Neuronal stem cell (in vitro differentiated cells): ENCODE measurements at regions not wholly inside any gene's neighbourhood (a gene's known extent, or its start where the extent isn't known, plus 50 kb on each side); places are given as distances from the start of the nearest gene placed in this dataset.
A peak's percentile ranks its signal among the peaks of the same experiment; 100 is the strongest.

Experiments
- DNase-seq: peaks from one replicate; pipeline ENCODE4 v3.0.0-alpha.2; 2013; ENCODE audit warnings: low spot score
- H2AFZ ChIP-seq: one replicate; pipeline ENCODE4 v1.6.1; 2013; ENCODE audit warnings: mild to moderate bottlenecking, low read length, inconsistent platforms
- H2AK5ac ChIP-seq: 2 replicates; pipeline ENCODE4 v1.6.1; 2013; ENCODE audit warnings: low read depth, mild to moderate bottlenecking, inconsistent platforms, low read length, moderate library complexity, mixed read lengths
- H2BK120ac ChIP-seq: 2 replicates; pipeline ENCODE4 v1.6.1; 2013; ENCODE audit warnings: low read depth, mild to moderate bottlenecking, inconsistent platforms, low read length, moderate library complexity, mixed read lengths
- H2BK12ac ChIP-seq: one replicate; pipeline ENCODE4 v1.6.1; 2013; ENCODE audit warnings: low read length, inconsistent platforms
- H2BK15ac ChIP-seq: 2 replicates; pipeline ENCODE4 v1.6.1; 2013; ENCODE audit warnings: mild to moderate bottlenecking, low read length, inconsistent platforms, mixed read lengths
- H2BK5ac ChIP-seq: one replicate; pipeline ENCODE4 v1.6.1; 2013; ENCODE audit warnings: inconsistent platforms, mild to moderate bottlenecking, low read length, moderate library complexity
- H3K14ac ChIP-seq: one replicate; pipeline ENCODE4 v1.6.1; 2013; ENCODE audit warnings: low read length, inconsistent platforms
- H3K18ac ChIP-seq: 2 replicates; pipeline ENCODE4 v1.6.1; 2013; ENCODE audit warnings: low read length, inconsistent platforms
- H3K23ac ChIP-seq: 2 replicates; pipeline ENCODE4 v1.6.1; 2013; ENCODE audit warnings: low read depth, mild to moderate bottlenecking, mixed read lengths, low read length, inconsistent platforms; ENCODE audit not compliant: poor library complexity
- H3K27ac ChIP-seq: replicated peaks from 3 replicates; pipeline ENCODE4 v1.5.1; 2013; ENCODE audit warnings: low read length, inconsistent platforms
- H3K27me3 ChIP-seq, 3 experiments: 2 replicates each; pipeline ENCODE4 v1.6.1; 2013; ENCODE audit warnings: low read length in 3 of 3, mild to moderate bottlenecking in 2 of 3, inconsistent platforms in 1 of 3, low read depth in 1 of 3, mixed read lengths in 1 of 3, moderate library complexity in 1 of 3; ENCODE audit not compliant: control insufficient read depth in 3 of 3, insufficient read depth in 3 of 3
- H3K36me3 ChIP-seq, 2 donors: replicated peaks in 1 of 2; 2 replicates each; pipeline ENCODE4 v1.6.1; 2013; ENCODE audit warnings: low read length in 2 of 2; ENCODE audit not compliant: control insufficient read depth in 2 of 2, insufficient read depth in 2 of 2
- H3K4ac ChIP-seq: 2 replicates; pipeline ENCODE4 v1.6.1; 2013; ENCODE audit warnings: inconsistent platforms, mild to moderate bottlenecking, low read length, moderate library complexity
- H3K4me1 ChIP-seq, 2 donors: 1 replicate in 1 of 2; 2 replicates in 1 of 2; pipeline ENCODE4 v1.6.1; 2013; ENCODE audit warnings: low read length in 2 of 2, low read depth in 1 of 2; ENCODE audit not compliant: control insufficient read depth in 2 of 2, insufficient read depth in 1 of 2
- H3K4me2 ChIP-seq: one replicate; pipeline ENCODE4 v1.6.1; 2013; ENCODE audit warnings: mild to moderate bottlenecking, low read length, inconsistent platforms; ENCODE audit not compliant: insufficient read depth, poor library complexity, severe bottlenecking
- H3K4me3 ChIP-seq, 2 donors: 2 replicates each; pipeline ENCODE4 v1.5.1; 2013; ENCODE audit warnings: low read length in 2 of 2, mild to moderate bottlenecking in 2 of 2, inconsistent platforms in 1 of 2, moderate library complexity in 1 of 2
- H3K79me1 ChIP-seq: one replicate; pipeline ENCODE4 v1.6.1; 2013; ENCODE audit warnings: low read depth, mild to moderate bottlenecking, inconsistent platforms, low read length, moderate library complexity
- H3K9ac ChIP-seq: one replicate; pipeline ENCODE4 v1.6.1; 2013; ENCODE audit warnings: mild to moderate bottlenecking, low read depth, low read length, inconsistent platforms; ENCODE audit not compliant: poor library complexity
- H3K9me3 ChIP-seq, 2 donors: replicated peaks in 1 of 2; 2 replicates each; pipeline versions ENCODE3 to v1.6.1; 2013; ENCODE audit warnings: low read length in 2 of 2, mild to moderate bottlenecking in 2 of 2, inconsistent platforms in 1 of 2, low read depth in 1 of 2, mixed read lengths in 1 of 2, moderate library complexity in 1 of 2; ENCODE audit not compliant: control insufficient read depth in 2 of 2, insufficient read depth in 1 of 2
- H4K8ac ChIP-seq: one replicate; pipeline ENCODE4 v1.6.1; 2013; ENCODE audit warnings: low read depth, mild to moderate bottlenecking, inconsistent platforms, low read length, moderate library complexity
- H4K91ac ChIP-seq: one replicate; pipeline ENCODE4 v1.6.1; 2013; ENCODE audit warnings: low read length, low read depth, mild to moderate bottlenecking, inconsistent platforms; ENCODE audit not compliant: poor library complexity
- WGBS, 2 donors: extraction: QIAGEN DNeasy Blood & Tissue Kit; methylation state at CpG; one replicate each; pipeline ENCODE4 v1.1.7; 2013; ENCODE audit warnings: missing lambda C conversion rate in 2 of 2, mixed read lengths in 1 of 2; ENCODE audit not compliant: insufficient read length in 2 of 2, insufficient replicate concordance in 1 of 2; ENCODE audit errors: extremely low coverage in 2 of 2; 5-methylcytosine and 5-hydroxymethylcytosine counted together

DNA sequence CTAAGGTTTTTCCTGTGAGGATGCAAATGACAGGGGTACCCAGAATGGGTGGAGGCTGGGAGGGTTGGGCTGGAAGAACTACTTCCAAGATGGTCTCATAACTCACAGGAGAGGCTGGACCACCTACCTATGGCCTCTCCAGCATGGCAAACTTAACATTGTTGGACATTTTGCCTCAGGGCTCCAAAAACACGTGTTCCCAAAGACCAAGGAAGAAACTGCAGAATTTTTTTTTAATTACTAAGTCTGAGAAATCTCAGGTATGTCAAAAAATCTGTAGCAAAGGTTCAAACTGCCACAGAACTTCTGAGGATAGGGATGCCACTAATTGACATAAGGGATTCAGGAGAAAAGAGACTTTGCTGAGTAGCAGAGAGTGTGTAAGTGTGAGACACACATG lies 270.8 kb downstream of the NNT start:
- WGBS, 2 donors: no CpG with 5 or more reads among the region's 1 CpG
- no peak overlapping the region for H3K4me2 ChIP-seq
- no peak overlapping the region for H2AFZ ChIP-seq
- no peak overlapping the region for H3K27ac ChIP-seq
- no peaks in the 10 kb centered on the region for H3K36me3 ChIP-seq
- H3K9ac ChIP-seq: no peak overlapping the region
- no peak overlapping the region for H3K18ac ChIP-seq
- H4K8ac ChIP-seq: no peak overlapping the region
- H2BK15ac ChIP-seq: no peak overlapping the region
- H3K4me3 ChIP-seq: no peak overlapping the region
- H2AK5ac ChIP-seq: no peak overlapping the region
- H3K79me1 ChIP-seq: no peaks in the 10 kb centered on the region
- H3K27me3 ChIP-seq: no peaks in the 10 kb centered on the region
- H3K4me1 ChIP-seq: no peaks in the 10 kb centered on the region
- H4K91ac ChIP-seq: no peak overlapping the region
- H2BK12ac ChIP-seq: no peak overlapping the region
- H2BK120ac ChIP-seq: no peak overlapping the region
- H2BK5ac ChIP-seq: no peak overlapping the region
- H3K9me3 ChIP-seq: no peaks in the 10 kb centered on the region
- H3K14ac ChIP-seq: no peak overlapping the region
- no peak overlapping the region for H3K4ac ChIP-seq
- no peak overlapping the region for H3K23ac ChIP-seq
- no peak for DNase-seq

DNA sequence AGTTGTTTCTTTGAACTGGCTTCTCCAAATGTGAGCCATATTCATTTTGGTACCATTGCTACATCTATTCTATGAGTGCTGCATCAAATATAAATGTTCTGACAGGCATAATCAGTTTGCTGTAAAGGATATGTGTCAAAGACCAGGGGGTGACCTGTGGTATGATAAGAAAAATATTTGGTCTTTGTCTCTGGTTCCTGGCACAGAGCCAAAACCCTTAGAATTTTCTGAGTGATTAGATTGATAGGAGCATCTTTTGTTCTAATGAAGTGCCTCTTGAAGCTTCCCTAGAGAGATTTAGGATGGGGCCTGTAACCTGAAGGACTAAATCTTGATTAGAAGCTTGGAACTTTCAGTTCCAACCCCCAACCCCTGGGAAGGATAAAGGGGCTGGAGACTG lies 256.3 kb downstream of the NNT start:
- Histone ChIP-seq H3K9me3 (no peaks in the 10 kb centered on the region), H3K18ac (no peak overlapping the region), H2BK120ac (no peak overlapping the region), H3K79me1 (no peaks in the 10 kb centered on the region), H3K4me2 (no peak overlapping the region), H3K27ac (no peak overlapping the region), H4K91ac (no peak overlapping the region), H2AK5ac (no peak overlapping the region), H3K36me3 (no peaks in the 10 kb centered on the region), H2BK5ac (no peak overlapping the region), H4K8ac (no peak overlapping the region), H2BK12ac (no peak overlapping the region), H3K23ac (no peak overlapping the region), H3K14ac (no peak overlapping the region), H2BK15ac (no peak overlapping the region), H3K9ac (no peak overlapping the region), H3K4me1 (peaks cover 0 to 1% of the 10 kb centered on the region in 2 donors), H2AFZ (no peak overlapping the region), H3K4me3 (no peak overlapping the region), H3K27me3 (no peaks in the 10 kb centered on the region), H3K4ac (no peak overlapping the region)
- DNase-seq: no peak

DNA sequence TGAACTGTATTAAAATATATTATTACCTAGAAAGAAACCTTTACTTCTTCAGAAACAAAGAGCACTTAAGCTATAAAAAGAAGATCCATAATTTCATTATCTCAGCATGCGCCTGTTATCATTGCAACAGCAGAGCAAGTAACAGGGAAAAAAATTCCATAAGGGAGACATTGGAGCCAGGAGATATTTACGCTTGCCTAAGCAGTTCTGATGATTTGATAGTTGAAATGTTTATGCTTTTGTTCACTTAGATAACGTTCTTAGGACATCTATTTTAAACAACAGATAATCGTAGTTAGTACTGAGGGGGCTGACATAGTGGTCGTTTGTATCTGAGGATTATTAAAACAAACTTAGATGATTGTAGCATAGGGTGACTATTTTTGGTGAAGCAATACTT lies 252.5 kb downstream of the NNT start:
- Histone ChIP-seq H3K18ac (no peak overlapping the region), H2AK5ac (no peak overlapping the region), H3K4me3 (no peak overlapping the region), H4K91ac (no peak overlapping the region), H3K4me1 (peaks cover 0 to 3% of the 10 kb centered on the region in 2 donors), H2BK5ac (no peak overlapping the region), H3K4ac (no peak overlapping the region), H3K4me2 (no peak overlapping the region), H3K9me3 (no peaks in the 10 kb centered on the region), H3K79me1 (no peaks in the 10 kb centered on the region), H2BK120ac (no peak overlapping the region), H2AFZ (no peak overlapping the region), H4K8ac (no peak overlapping the region), H2BK12ac (no peak overlapping the region), H3K23ac (no peak overlapping the region), H3K9ac (no peak overlapping the region), H2BK15ac (no peak overlapping the region), H3K27ac (no peak overlapping the region), H3K14ac (no peak overlapping the region), H3K36me3 (no peaks in the 10 kb centered on the region), H3K27me3 (no peaks in the 10 kb centered on the region)
- no peak for DNase-seq
- no CpG with 5 or more reads among the region's 5 CpGs for WGBS, 2 donors

DNA sequence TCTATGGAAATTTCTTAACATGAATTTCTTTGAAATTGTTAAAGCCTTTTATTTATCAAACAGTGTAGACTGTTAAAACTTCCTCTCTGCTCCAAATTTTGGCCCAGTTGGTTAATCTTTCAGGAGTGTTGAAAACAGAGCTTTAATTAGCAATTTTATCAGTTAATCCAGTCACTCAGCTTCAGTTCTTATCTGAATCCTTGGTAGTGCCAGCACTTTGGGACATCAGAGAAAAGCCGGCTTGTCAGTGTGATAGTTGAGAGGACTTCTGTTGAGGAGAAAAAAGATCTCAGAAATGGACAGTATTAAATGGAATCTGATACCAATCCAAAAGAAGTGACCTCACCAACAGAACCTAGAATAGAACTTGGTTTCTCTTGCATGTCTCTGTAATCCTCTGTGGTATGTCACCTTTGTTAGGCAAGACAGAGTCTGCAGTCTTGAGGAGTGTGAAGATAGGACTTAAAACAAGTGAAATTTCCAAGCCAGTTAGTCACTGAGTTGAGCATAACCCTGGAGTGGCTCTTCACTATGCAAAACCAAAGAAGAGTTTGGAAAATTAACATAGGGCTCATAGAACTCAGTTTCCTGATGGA lies 251.8 kb downstream of the NNT start:
- Histone ChIP-seq H3K4me2 (no peak overlapping the region), H3K4ac (no peak overlapping the region), H3K4me1 (peaks cover 0 to 3% of the 10 kb centered on the region in 2 donors), H4K8ac (no peak overlapping the region), H3K18ac (no peak overlapping the region), H2BK15ac (no peak overlapping the region), H3K4me3 (no peak overlapping the region), H3K36me3 (no peaks in the 10 kb centered on the region), H3K27ac (peak overlapping the region; percentile 57), H4K91ac (no peak overlapping the region), H3K9me3 (no peaks in the 10 kb centered on the region), H2AK5ac (no peak overlapping the region), H3K14ac (no peak overlapping the region), H3K79me1 (no peaks in the 10 kb centered on the region), H2BK5ac (no peak overlapping the region), H3K9ac (no peak overlapping the region), H2BK120ac (no peak overlapping the region), H3K23ac (no peak overlapping the region), H3K27me3 (no peaks in the 10 kb centered on the region), H2BK12ac (no peak overlapping the region), H2AFZ (no peak overlapping the region)
- peak; percentile 45 for DNase-seq
- no CpG with 5 or more reads among the region's 1 CpG for WGBS, 2 donors
